ENCODE measurements at regions not wholly inside any gene's neighbourhood (a gene's known extent, or its start where the extent isn't known, plus 50 kb on each side); places are given as distances from the start of the nearest gene placed in this dataset.

GRCh38 chr3:115518100-115518852 lies 105.0 kb upstream of the GAP43 start:
- TF ChIP-seq, protein P1, sequence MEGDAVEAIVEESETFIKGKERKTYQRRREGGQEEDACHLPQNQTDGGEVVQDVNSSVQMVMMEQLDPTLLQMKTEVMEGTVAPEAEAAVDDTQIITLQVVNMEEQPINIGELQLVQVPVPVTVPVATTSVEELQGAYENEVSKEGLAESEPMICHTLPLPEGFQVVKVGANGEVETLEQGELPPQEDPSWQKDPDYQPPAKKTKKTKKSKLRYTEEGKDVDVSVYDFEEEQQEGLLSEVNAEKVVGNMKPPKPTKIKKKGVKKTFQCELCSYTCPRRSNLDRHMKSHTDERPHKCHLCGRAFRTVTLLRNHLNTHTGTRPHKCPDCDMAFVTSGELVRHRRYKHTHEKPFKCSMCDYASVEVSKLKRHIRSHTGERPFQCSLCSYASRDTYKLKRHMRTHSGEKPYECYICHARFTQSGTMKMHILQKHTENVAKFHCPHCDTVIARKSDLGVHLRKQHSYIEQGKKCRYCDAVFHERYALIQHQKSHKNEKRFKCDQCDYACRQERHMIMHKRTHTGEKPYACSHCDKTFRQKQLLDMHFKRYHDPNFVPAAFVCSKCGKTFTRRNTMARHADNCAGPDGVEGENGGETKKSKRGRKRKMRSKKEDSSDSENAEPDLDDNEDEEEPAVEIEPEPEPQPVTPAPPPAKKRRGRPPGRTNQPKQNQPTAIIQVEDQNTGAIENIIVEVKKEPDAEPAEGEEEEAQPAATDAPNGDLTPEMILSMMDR (conservative IDR thresholded peaks at IDR 0.05; ENCODE audit: low read depth, low read length) = no peak
- no peak overlapping the region for H3K4me3 ChIP-seq (ENCODE audit: low read depth, low read length)
- peak; percentile 85 for DNase-seq (ENCODE audit: low read depth)

DNA sequence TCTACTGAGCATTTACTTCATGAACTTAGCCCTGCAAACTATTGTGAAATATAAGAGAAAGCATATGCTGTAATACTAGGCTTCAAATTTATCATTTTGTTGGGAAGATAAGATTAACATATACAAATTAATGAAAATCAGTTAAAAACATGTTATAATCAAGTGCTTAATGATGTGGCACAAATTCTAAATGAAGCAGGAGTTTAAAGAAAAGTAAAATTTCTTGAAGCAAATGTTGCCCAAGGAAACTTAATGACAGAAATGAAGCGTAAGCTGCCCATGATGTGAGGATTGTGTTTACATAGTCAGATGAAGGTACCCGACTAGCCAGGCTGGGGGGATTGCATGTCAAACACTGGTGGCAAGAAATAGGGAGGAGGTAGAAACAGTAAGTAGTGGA lies 103.1 kb upstream of the GAP43 start:
- no peak overlapping the region for H3K4me3 ChIP-seq (ENCODE audit: low read depth, low read length)
- TF ChIP-seq, protein P1 (conservative IDR thresholded peaks at IDR 0.05; ENCODE audit: low read depth, low read length) = no peak
- DNase-seq (ENCODE audit: low read depth) = no peak

- H3K4me3 ChIP-seq (ENCODE audit: low read depth, low read length) = no peak overlapping the region
- peak; percentile 13 for DNase-seq (ENCODE audit: low read depth)
- TF ChIP-seq, protein P1 (conservative IDR thresholded peaks at IDR 0.05; ENCODE audit: low read depth, low read length) = no peak
These were observed 102.6 kb upstream of the GAP43 start for GRCh38 chr3:115520651-115521245.

GRCh38 chr3:115523458-115523857 lies 99.9 kb upstream of the GAP43 start:
- TF ChIP-seq, protein P1 (conservative IDR thresholded peaks at IDR 0.05; ENCODE audit: low read depth, low read length) = no peak
- no peak overlapping the region for H3K4me3 ChIP-seq (ENCODE audit: low read depth, low read length)
- DNase-seq (ENCODE audit: low read depth) = no peak

- no peak for DNase-seq (ENCODE audit: low read depth)
- TF ChIP-seq, protein P1 (conservative IDR thresholded peaks at IDR 0.05; ENCODE audit: low read depth, low read length) = no peak
- no peak overlapping the region for H3K4me3 ChIP-seq (ENCODE audit: low read depth, low read length)
These were observed 98.8 kb upstream of the GAP43 start for GRCh38 chr3:115524549-115524948.

- H3K4me3 ChIP-seq (ENCODE audit: low read depth, low read length) = no peak overlapping the region
- TF ChIP-seq, protein P1 (conservative IDR thresholded peaks at IDR 0.05; ENCODE audit: low read depth, low read length) = no peak
- peak; percentile 70 for DNase-seq (ENCODE audit: low read depth)
These were observed 97.6 kb upstream of the GAP43 start for GRCh38 chr3:115525731-115526130.

DNA sequence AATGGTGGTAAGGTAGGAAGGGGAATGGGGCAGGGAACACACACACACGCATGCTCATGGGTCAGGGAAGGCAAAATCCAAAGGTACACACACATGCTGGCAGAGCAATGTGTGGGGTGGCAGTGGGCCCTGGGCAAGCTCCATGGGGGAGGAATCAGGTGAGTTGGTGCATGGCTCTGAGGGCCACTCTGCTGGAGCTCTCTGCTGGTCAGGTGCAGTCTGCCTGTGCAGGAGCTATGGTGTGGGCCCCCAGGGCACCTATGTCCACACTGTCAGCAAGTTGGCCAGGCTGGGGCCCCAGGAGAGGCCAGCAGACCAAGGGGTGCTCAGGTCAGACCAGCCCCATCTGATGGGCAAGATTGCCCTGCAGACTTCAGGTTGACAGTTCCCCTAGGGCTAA lies 90.1 kb upstream of the GAP43 start:
- no peak for DNase-seq (ENCODE audit: low read depth)
- no peak overlapping the region for H3K4me3 ChIP-seq (ENCODE audit: low read depth, low read length)
- TF ChIP-seq, protein P1 (conservative IDR thresholded peaks at IDR 0.05; ENCODE audit: low read depth, low read length) = no peak
